ENCODE measurements at regions not wholly inside any gene's neighbourhood (a gene's known extent, or its start where the extent isn't known, plus 50 kb on each side); places are given as distances from the start of the nearest gene placed in this dataset.

DNA sequence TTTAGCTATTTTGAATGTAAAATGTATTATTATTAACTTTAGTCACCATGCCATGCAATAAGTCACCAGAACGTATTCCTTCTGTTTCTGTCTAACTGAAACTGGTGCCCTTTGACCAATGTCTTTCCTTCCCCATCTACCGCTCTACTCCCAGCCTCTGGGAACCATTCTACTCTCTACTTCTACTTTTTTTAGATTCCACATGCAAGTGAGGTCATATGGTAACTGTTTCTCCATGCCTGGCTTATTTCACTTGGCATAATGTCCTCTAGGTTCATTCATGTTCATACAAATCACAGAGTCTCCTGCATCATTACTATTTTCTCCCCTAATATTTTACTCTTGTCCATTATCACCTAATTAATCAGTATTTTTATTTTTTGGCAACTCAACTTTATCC is 160.1 kb downstream of the TMX1 start:
- no peak for DNase-seq

DNA sequence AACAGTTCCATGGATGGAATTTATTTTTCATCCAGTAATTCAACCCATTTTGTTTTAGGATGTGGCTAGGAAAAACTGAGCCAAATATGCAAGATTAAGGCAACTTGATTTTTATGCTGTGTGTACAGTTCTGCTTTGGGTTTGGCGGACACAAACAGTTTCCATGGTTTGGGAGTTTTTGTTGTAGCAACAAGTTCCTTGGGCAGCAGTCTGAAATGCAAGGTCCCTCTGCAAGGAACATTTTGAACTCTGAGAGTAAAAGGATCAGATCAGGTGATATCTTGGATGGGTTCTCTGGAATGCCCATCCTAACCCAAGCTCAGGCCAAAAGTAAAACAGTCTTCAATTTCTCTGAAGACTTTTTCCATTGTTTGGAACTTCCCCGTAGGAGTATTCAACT is 161.2 kb downstream of the TMX1 start:
- DNase-seq, result no peak

DNA sequence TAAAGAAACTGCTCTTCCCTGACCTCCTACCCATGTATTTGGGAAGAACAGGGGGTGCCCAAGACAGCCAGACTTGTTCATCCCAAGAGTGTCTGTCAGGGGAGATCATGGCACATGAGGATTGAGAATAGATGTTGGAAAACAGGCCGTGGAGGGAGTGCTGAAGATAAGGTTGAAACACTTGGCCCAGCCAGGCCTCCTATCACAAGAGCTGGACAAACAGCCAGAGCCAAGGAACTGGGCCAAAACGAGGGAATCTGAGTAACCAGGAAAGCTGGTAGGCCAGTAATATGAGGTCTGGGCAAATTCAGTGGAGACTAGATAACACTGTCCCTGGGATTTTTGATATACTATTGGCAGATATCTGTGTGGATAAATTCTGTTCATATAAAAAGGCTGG is 161.7 kb downstream of the TMX1 start:
- no peak for DNase-seq

DNA sequence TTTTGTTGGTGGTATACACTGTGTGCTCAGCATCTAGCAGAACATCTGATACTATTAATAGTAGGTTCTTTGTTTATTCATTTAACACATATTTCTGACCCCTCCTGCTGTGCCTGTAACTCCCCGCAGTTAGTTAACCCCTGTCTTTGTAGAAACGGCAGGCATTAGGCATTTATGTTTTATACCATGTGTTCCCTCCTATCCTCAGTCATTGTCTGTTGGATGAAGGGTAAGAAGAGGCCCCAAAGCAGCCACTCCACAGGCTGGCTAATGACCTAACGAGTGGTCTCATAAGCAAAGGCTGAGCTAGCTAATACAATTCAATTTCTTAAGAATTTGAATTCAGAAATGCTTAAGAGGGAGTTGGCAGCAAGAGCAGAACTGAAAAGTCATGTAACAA is 170.8 kb downstream of the TMX1 start:
- no peak for DNase-seq

DNA sequence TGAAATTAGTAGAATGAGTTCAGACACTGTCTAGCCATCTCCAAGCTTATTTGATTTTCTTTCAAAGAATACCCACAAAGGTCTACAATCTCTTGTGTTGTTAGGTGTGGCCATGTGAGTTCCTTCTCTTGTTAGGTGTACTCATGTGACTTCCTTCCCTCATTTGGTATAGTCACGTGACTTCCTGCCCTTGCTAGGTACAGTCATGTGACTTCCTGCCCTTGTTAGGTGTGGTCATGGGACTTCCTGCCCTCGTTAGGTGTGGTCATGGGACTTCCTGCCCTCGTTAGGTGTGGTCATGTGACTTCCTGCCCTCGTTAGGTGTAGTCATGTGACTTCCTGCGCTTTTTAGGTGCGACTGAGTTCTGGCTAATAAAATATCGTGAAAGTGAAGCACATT is 179.6 kb downstream of the TMX1 start:
- DNase-seq, result peak; percentile 32

DNA sequence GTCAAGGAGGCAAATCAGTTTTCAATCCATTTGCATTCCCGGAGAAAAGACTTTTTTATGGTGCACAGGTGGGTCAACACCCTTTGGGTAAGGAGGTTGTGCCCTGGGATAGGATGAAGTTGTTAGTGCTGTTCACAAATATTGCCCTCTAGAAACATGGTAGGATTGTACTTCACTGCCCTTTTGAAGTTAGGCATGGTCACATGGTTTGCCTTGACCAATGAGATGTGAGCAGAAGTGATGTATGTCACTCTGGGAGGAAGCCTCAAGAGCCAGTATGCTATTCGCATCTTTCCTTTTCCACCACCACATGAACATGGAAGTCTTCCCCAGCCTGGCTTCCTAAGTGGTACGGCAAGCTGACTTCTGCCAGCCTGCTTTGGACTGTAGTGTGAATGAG is 182.7 kb downstream of the TMX1 start:
- no peak for DNase-seq

DNA sequence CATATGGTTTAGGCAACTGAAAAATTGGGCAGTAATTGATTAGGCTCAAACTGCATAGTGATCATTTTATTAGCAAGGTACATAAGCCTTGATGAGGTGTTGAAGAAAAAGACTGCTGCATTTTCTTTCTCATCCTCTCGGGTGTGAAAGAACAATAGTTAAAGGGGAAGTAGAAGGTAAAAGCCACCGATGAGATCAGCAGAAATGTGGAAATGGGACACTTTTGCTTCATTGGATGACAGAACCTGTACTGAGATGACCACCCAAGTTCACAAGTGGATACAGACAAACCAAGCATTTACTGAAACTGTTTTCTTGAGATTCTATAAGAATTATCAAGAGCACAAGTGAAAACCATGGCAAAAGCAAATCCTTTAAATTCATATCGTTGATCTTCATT is 184.0 kb downstream of the TMX1 start:
- DNase-seq, result no peak

DNA sequence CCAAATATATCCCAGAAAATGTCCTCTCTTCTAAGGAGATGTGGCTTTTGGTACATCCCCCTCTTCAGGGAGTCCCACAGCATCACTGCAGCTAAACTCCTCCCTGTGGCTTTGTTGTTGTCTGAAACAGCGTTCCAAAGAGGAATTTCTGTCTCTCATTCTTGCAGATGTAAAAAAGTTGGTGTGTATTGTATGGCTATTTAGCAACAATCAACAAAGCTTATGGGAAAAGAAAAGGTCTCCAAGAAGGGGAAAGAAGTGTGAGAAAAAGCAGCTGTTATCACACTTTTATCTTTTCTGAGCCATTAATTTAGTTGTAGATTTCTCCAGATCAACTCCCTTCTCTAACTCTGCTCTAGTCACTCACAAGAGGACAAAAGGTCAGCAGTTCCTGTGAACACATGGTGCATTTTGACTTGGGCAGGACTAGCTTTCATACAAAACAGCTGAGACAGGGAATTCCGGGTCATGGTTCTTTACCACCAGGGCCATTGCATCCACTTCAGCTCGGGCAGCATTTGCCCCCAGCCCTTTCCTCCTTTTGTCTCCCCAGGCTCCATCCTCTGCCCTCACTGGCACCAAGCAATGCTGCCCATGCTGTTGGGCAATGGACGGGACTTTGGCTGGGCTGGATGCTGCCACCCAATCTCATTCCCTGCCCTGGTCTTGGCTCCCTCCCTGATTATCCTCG is 184.7 kb downstream of the TMX1 start:
- DNase-seq, result no peak

DNA sequence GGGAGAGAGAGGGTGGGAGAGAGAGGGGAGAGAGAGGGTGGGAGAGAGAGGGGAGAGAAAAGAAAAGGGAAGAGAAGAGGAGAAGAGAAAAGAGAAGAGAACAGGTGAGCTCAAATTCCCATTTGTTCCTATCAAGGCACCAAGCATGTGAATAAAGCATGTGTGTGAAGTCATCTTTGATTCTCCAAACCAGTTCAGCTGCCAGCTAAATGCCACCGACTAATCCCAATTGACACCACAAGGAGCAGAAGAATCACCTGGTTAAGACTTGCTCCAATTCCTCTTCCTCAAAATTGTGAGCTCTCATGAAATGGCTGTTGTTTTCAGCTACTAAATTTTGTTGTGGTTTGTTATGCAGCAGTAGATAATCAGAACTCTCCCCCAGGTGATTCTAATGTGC is 188.9 kb downstream of the TMX1 start:
- DNase-seq, result no peak

DNA sequence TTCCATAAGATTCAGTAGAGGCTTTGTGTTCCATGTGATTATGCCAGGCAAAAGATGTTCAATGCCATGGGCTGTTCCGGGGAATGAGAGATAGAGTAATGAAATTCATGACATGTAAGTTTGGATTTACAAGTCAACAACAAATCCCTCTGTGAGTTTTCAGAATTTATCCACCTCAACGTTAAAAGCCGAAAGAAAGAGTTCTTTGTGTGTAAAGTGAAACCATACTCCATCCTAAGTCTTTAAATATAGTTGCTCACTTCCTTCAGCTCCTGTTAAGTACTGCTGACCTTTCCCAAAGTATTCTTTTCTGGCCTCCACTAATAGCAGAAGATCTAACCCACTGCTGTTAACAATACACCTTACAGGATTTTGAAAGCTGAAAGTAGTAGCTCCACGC is 190.0 kb downstream of the TMX1 start:
- DNase-seq, result no peak

DNA sequence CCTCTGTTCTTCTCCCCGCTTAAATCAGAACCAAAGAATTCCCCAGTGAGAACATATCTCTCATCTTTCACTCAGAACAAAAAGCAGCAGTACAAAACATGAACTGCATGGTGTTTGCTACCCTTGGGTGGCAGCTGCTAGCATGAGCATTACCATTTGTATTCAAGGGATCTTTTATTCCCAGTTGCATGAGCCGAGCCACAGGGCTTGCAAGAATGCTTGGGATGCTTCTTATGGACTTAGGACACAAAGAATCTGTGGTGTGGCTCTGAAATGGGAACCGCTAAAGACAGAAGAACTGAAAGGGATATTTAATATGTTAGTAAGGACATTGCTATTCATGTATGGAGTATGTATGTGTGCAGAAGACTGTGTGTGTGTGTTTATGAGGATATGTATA is 190.6 kb downstream of the TMX1 start:
- DNase-seq, result no peak

DNA sequence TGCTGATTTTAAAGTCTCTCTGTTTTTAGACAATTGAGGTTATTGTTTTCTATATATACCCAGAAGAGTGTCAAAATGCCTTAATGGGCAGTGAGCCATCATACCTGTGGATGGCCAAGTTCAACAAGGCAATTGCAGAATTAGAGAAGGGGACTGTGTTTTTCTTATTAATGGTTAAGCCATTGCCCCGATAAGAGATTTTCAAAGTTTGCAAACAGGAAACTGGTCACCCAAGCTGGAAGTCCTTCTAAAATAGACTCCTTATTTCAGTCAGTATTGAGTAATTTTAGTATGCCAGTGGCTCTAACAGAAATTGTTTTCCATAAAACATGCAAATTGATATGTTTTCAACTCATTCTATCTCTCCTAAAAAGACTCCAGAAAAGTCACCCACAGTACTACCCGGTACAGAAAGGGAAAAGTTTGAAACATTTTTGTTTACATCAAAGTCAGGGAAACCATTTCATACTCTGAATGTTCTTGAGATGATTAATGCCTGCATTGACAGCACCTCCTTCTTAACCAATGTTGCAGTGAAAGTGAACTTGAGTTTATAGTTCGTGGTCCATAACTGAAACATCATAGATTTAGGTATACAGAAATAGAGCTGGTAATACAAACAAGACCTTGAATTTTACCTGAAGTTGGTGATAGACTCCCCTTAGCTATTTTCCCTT is 191.1 kb downstream of the TMX1 start:
- DNase-seq, result no peak

DNA sequence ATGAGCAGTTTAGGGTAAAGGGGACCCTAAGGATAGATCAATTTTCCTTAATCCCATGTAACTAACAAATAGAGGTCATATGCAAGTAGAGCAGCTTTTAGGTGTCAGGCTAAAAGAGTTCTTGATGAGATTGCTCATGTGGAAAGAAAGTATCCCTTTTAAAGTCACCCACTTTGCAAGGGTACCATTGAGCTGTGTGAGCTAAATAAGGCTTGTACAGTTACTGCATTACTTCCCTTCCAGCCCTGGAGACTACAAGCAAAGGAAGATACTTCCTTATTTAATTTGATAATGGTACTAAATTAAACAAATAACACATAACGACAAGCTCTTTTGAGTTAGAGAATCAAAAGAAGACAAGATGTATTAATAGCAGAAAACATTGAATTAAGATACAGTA is 191.7 kb downstream of the TMX1 start:
- DNase-seq, result no peak

DNA sequence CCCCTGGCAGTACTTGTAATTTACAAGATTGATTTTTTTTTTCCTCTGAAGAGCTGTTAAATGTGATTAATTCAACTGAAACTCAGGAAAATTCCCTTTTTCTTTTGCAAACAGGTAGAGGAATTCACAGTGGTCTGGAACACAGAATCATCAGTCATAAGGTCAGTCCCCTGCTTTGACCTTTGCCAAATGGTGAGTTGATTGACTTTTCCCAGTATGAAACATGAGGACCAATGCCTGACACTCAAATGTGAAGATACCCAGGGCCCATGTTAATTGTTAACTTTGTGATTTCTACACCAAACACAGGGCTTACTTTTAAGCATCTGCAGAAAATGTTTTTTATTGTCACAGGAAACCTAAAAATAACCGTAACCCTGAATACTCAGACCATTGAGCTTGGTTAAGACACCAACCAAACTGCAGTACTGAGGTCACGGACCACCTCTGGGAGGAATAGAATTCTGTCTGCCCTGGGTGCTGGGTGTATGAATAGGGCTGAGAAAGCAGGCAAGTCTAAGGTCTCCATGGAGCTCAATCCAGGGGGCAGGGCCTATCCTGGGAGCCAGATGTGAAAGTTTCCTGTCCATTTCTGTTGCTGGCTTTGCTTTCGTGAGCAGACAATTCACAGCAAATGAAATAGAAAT is 192.4 kb downstream of the TMX1 start:
- no peak for DNase-seq

DNA sequence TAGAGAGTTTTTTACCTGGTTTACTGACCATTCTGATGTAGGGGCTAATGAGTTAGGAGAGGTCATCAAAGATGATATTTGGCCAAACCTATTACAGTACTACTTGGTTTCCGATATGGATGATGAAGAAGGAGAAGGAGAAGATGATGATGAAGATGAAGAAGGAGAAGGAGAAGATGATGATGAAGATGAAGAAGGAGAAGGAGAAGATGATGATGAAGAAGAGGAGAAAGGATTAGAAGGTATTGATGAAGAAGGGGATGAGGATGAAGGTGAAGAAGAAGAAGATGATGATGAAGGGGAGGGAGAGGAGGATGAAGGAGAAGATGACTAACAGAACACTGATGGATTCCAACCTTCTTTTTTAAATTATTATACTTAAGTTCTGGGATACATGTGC is 196.6 kb downstream of the TMX1 start:
- no peak for DNase-seq

DNA sequence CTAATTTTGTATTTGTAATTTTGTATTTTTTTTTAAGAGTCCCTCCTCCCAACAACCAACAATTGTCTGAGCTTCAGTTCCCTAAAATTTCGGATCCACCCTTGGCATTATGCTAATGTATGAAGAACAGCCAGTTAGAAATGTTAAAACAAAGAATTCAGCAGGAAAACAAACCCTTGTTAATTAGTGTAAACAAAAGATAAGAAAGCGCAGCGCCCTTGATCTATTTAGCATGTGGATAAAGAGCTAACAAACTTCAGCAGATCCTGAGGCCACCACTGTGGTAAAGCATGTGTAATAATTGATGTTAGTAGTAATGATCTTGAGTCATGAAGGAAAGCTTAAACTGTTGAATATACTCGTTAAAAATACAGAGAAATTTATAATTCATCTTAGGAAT is 199.8 kb downstream of the TMX1 start:
- DNase-seq, result no peak

DNA sequence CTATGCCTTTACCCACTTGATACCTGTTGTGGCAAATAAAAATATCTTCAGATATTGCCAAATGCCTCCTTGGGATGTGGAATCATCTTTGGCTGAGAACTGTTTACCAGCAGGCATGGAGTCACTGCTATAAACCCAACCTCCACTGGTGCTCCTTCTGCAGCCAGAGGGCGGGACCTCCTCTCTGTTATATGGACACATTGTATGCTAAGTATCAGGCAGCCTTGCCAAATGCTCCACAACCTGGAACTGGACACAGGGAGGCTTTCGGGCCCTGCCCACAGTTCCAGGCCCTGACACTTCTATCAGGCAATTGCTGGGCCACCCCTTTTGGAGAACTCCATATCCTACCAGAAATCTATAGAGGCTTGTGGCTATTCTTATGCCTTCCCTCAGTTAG is 201.0 kb downstream of the TMX1 start:
- DNase-seq, result no peak

DNA sequence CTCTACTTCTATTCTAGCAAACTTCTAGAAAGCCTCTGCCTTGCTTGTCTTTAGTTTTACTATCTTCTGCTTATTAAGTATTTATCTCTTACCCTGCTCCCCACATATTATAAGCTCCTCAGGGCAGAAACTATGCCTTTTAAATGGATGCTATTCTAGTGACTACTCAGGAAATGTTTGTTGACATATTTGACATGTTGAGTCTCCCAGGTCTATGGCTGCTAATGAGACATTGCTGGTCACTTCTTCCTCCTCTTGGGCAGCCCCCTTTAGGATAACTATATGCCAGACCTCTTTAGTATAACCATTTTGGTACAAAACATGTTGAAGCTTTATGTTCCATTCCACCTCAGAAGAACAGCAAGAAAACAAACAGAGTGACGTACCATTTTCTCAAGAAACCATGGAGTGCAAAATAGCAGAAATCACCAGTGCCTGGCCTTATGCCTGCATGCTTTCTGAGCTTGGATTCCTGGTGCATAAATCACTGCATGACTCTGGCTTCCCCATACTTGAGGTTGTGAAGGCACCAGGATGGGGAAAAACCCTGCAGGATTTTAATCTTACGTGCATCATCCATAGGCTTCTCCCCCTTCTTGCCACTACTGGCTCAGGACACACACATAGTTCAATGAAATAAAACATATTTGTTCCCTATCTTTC is 202.6 kb downstream of the TMX1 start:
- no peak for DNase-seq

DNA sequence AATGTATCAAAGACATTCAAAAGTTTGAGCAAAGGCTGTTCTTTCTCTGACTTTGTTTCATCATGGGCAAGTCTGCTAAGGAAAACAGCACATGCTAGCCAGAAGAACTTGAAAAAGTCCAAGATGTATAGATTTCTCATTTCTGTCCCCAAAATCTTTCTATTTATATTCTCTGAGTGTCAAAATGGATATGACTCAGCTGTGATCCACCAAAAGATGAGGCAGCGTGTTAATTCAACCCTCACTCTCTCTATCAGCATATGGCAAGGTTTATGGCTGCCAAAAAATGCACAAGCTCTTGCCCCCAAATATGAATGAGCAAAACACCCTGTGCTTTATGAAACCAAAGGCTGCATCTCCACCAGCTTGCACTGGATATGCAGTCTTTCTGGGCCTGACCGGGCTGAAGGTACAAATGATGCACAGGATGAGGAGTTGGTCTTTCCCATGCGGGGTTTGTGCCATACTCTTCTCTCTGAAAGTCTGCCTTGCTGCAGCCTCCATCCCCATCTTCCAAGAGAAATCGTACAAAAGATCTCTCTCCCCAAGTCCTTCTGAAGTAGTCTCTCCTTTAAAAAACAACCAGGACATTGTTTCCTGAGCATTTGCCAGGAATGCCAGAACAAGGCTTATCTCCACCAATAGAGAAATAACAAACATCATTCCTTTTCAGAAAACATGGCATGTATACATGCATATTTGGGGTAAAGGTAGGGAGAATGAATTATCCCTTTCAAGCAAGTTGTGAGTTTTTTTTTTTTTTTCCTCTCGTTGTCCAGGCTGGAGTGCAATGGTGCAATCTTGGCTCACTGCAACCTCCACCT is 203.4 kb downstream of the TMX1 start:
- DNase-seq, result no peak

DNA sequence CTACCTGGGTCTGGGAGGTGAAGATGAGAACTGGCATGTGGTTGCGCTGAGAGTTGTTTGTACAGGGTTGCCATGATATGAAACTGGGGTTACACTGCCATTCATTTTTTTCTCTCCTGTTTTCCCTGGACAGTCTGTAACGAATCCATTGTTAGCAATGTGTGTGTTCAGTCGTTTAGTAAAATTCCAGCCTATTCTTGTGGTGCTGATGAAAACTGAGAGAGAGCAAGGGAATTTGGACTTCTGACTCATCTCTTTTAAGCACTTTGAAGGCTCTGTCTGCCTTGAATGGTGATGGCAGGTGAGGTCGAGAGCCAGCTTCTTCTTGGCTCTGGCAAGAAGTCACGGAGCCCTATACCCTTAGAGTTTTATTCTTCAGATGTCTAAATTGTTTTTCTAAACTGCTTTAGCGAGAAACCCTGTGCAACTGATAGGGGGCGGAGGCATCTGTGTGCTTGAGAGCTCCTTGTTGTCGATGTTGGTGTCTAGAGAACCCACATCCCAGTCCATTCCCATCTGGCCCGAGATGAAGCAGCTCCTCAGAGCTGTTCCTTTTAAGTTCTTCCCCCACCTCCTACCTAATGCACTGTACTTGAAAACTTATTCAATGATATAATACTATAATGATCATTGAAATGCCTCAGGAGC is 204.4 kb downstream of the TMX1 start:
- no peak for DNase-seq

DNA sequence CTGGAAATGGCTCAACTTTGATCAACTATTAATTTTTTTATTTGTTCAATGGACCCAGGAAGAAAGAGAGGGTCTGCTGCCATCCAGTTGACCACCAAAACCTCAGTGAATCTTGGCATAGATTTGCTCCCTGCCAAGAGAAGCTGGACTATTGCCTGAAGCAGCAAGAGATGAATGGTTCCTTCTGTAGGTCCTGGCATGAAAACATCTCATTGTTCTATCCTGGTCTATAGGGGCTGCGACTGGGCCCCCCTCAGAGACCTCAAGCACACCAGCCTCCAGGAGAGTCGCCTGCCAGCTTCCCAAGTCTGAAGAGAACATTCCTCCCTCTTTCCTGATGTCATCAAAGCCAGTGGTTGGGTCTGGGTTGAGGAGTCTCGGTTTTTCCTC is 204.9 kb downstream of the TMX1 start:
- no peak for DNase-seq

DNA sequence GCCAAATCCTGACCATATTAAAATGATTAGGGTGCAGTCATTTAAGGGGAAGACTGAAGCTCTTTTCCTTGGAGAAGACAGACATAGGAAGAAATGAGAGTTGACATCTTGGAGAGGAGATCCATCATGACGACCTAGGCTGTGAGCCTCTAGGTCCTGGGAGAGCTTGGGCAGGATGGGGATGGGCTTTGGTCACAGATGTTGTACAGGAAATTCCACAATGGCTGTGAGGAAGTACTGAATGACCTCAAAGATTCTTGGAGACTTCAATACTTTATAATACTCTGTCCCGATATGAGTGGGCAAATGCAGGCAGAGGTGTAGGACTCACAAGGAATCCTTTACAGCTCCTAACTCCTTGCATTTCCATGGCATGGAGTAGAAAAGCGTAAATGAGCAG is 204.9 kb upstream of the FRMD6 start:
- no peak for DNase-seq

DNA sequence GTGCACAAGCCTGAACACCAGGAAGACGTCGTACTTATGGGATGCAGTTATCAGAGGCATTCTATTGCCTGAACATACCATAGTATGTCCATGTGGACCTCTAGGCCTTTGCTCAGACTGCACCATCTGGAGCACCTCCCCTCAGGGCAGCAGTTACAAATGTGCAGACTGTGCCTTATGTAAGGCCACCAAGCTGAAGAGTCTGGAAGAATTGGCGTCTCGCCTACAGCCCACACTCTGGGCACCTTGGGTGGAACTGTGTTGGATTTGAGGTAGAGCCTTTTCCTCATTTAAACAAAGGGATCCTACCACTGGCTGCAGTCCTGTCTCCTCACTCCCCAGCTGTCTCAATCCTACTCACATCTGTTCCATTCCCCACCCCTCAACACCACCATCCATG is 204.3 kb upstream of the FRMD6 start:
- DNase-seq, result no peak

Data from effector CD8-positive, alpha-beta T cell (primary cell).